ENCODE measurements at regions not wholly inside any gene's neighbourhood (a gene's known extent, or its start where the extent isn't known, plus 50 kb on each side); places are given as distances from the start of the nearest gene placed in this dataset.
"Not testable (repeated sequence)": the region's sequence is repeated elsewhere in the genome, so short reads cannot be mapped to it uniquely, and the experiment has no call there.

- DNase-seq, result peak; percentile 7
Measured at GRCh38 chr3:144957398-144958101, 985.9 kb downstream of the DIPK2A start.

DNA sequence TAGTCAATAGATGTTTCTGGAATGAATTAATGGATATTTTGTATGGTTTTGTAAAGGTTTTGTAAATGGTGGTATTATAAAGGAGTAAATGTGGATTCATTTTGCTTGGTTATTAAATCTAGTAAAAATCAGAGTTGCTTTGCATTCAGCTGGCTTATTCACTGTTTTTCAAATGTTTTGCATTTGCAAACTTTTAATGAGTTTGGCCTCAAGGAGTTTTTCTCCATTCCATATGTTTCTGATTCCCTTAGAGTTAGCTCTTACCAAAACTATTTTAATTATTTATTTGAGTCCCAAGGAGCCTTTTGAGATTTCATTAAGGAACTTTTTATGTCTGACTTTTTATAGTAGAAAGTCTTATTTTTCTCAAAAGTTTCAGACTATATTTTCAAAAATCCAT lies 992.2 kb downstream of the DIPK2A start:
- no peak for DNase-seq

GRCh38 chr3:144966560-144966959 lies 994.9 kb downstream of the DIPK2A start:
- DNase-seq, result no peak

GRCh38 chr3:144968750-144969350 lies 997.2 kb downstream of the DIPK2A start:
- no peak for DNase-seq

- DNase-seq, result not testable (repeated sequence)
Measured at GRCh38 chr3:144984481-144984880, 1012.9 kb downstream of the DIPK2A start.

GRCh38 chr3:144989807-144990206 lies 1018.2 kb downstream of the DIPK2A start:
- DNase-seq, result no peak

DNA sequence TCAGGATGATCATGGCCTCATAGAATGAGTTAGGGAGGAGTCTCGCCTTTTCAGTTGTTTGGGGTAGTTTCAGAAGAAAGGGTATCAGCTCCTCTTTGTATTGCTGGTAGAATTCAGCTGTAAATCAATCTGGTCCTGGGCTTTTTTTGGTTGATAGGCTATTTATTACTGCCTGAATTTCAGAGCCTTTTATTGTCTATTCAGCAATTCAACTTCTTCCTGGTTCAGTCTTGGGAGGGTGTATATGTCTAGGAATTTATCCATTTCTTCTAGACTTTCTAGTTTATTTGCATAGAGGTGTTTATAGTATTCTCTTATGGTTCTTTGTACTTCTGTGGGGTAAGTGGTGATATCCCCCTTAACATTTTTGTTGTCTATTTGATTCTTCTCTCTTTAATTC lies 1024.2 kb downstream of the DIPK2A start:
- no peak for DNase-seq

DNA sequence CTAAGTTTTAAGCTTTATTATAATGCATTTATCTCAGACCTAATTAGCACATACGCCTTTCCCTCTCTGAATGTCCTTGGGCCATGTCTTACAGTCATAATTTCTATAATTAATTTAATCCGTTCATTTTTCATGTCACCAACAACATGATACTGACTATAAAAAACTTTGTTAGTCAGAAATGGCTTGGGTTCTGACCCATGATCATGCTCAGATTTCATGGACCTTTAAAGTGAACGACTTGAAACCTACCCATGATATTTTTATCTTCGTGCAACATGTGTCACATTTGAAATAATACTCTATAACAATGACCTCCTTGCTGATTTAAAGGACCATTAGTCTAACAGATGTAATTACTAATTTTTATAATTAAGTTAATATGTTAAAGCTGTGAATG lies 1033.8 kb downstream of the DIPK2A start:
- DNase-seq, result no peak

GRCh38 chr3:145006271-145006670 lies 1034.6 kb downstream of the DIPK2A start:
- DNase-seq, result no peak

DNA sequence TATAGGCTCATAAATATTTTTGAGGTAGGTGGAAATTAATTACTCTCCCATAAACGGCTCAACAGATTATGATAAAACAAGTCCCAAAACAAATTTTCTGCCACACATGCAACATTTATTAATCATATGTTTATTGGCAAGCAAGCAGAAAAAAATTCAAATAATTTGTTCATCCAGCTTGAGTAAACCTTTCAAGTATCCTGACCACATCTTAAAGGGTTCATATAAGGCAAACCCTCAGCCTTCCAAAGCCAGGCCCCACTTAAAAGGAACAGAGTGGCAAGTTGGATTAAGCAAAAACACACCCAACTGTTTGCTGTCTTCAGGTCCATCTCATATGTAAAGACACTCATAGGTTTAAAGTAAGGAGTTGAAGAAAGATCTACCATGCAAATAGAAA lies 1042.3 kb downstream of the DIPK2A start:
- peak; percentile 15 for DNase-seq

- DNase-seq, result no peak
Measured at GRCh38 chr3:145015253-145015652, 1043.6 kb downstream of the DIPK2A start.

DNA sequence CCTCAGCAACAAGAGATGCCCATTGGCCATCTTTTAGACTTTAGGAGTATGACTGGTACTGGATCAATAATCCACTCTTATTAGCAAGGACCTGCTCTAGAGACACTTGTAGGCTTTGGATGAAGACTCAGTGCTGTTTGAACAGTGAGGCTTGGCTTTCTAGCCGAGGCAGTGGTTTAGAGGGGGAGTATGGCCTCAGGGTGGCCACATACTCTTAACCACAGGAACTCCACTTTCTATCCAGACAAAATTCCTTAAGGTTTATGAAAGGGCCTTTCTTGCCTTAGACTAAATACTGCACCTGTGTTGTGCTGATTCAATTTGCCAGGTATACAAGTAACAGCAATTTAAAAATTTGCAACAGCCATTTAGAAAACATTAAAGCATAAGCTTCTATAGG lies 1046.3 kb downstream of the DIPK2A start:
- no peak for DNase-seq

GRCh38 chr3:145022447-145022846 lies 1050.8 kb downstream of the DIPK2A start:
- DNase-seq, result no peak

DNA sequence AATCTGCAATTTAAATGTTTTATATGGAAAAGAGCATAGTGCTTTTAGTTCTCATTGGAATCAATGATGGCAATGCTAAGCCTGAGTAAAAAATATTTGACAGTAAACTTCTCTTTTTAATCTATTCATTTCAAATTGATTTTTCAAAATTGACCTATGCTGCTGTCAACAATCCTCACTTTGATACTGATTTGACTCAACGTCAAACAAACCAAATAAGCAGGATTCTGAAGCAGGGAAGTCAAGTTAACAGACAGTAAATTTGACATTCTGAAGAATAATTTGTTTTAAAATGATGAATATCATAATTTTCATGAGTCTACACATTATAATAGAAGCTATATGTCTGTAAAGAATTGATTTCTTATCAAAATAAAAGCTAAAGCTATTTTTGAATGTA lies 1053.1 kb downstream of the DIPK2A start:
- DNase-seq, result no peak

- not testable (repeated sequence) for DNase-seq
Measured at GRCh38 chr3:145027186-145027585, 1055.6 kb downstream of the DIPK2A start.

DNA sequence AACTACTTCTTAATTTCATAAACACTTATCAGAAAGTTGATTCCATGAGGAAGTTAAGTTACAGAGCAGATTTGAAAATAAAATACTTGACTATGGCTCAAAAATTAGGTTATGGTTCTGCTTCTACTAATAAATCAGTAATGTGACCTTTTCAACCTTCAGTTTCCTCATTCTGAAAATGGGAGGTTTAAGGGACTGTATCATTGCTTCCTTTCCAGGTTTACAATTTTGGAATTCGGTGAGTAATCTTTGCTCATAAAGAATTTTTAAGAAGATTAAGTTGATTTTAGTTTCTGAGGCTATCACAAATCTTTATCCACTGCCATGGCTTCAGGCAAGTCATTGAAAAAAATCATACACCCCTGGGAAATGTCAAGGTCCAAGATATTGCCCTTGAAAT lies 1061.2 kb downstream of the DIPK2A start:
- DNase-seq, result no peak

GRCh38 chr3:145035682-145036081 lies 1064.1 kb downstream of the DIPK2A start:
- DNase-seq, result no peak

DNA sequence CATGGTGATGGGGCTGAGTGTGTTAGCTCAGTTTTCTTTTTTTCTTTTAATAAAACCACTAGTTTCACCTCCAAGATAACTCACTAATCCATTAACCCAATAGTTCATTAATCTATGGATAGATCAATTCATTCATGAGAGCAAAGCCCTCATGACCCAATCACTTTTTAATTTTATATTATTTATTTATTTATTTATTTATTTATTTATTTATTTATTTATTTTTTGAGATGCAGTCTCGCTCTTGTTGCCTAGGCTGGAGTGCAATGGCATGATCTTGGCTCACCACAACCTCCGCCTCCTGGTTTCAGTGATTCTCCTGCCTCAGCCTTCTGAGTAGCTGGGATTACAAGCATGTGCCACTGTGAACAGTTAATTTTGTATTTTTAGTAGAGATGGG lies 1082.4 kb downstream of the DIPK2A start:
- not testable (repeated sequence) for DNase-seq

- DNase-seq, result no peak
Measured at GRCh38 chr3:145055375-145056076, 1083.9 kb downstream of the DIPK2A start.

GRCh38 chr3:145058483-145058882 lies 1086.9 kb downstream of the DIPK2A start:
- no peak for DNase-seq

DNA sequence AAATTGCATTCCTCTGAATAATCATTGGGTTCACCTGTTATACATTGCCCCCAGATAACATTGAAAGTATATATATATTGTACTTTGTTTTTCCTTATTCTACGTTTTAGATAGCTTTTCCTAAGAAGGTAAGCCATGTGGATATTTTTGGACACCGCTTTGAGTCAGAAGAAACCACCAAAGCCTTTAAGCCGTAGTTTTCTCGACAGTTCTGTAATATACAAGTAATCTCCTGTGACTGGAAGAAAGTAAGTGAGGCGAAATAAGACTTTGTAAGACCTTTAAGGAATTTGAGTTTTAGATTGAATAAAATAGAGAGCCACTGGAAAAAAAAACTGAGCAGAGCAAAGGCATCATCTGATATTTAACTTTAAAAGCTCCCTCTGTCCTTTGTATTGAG lies 1092.0 kb downstream of the DIPK2A start:
- DNase-seq, result no peak

- peak; percentile 6 for DNase-seq
Measured at GRCh38 chr3:145070795-145071194, 1090.2 kb downstream of the PLOD2 start.

- no peak for DNase-seq
Measured at GRCh38 chr3:145079436-145079835, 1081.5 kb downstream of the PLOD2 start.

GRCh38 chr3:145087038-145087437 lies 1073.9 kb downstream of the PLOD2 start:
- peak; percentile 98 for DNase-seq

Data from NCI-H82 (cell line).